ENCODE measurements at regions not wholly inside any gene's neighbourhood (a gene's known extent, or its start where the extent isn't known, plus 50 kb on each side); places are given as distances from the start of the nearest gene placed in this dataset.

GRCh38 chr22:49372530-49373288 is 455.0 kb downstream of the BRD1 start:
- DNase-seq (ENCODE audit: low read depth in 2 of 2) = peak in 1 of 2 donors; percentile 42

GRCh38 chr22:49372111-49372529 is 455.6 kb downstream of the BRD1 start:
- DNase-seq (ENCODE audit: low read depth in 2 of 2) = no peak

- DNase-seq (ENCODE audit: low read depth in 2 of 2) = no peak
Measured at GRCh38 chr22:49371325-49372110, 456.2 kb downstream of the BRD1 start.

- no peak for DNase-seq (ENCODE audit: low read depth in 2 of 2)
Measured at GRCh38 chr22:49370627-49371301, 456.9 kb downstream of the BRD1 start.

GRCh38 chr22:49369726-49370626 is 457.7 kb downstream of the BRD1 start:
- no peak for DNase-seq (ENCODE audit: low read depth in 2 of 2)

GRCh38 chr22:49368976-49369725 is 458.5 kb downstream of the BRD1 start:
- DNase-seq (ENCODE audit: low read depth in 2 of 2) = peak in 1 of 2 donors; percentile 8

GRCh38 chr22:49368221-49368975 is 459.3 kb downstream of the BRD1 start:
- DNase-seq (ENCODE audit: low read depth in 2 of 2) = no peak

GRCh38 chr22:49367041-49367697 is 460.5 kb downstream of the BRD1 start:
- no peak for DNase-seq (ENCODE audit: low read depth in 2 of 2)

GRCh38 chr22:49366437-49366836 is 461.2 kb downstream of the BRD1 start:
- no peak for DNase-seq (ENCODE audit: low read depth in 2 of 2)

GRCh38 chr22:49365910-49366309 is 461.8 kb downstream of the BRD1 start:
- DNase-seq (ENCODE audit: low read depth in 2 of 2) = no peak

GRCh38 chr22:49365191-49365837 is 462.4 kb downstream of the BRD1 start:
- no peak for DNase-seq (ENCODE audit: low read depth in 2 of 2)

GRCh38 chr22:49364398-49364797 is 463.3 kb downstream of the BRD1 start:
- DNase-seq (ENCODE audit: low read depth in 2 of 2) = no peak

- no peak for DNase-seq (ENCODE audit: low read depth in 2 of 2)
Measured at GRCh38 chr22:49363526-49364230, 464.0 kb downstream of the BRD1 start.

GRCh38 chr22:49362211-49362839 is 465.3 kb downstream of the BRD1 start:
- no peak for DNase-seq (ENCODE audit: low read depth in 2 of 2)

GRCh38 chr22:49361164-49361563 is 466.5 kb downstream of the BRD1 start:
- no peak for DNase-seq (ENCODE audit: low read depth in 2 of 2)

- DNase-seq (ENCODE audit: low read depth in 2 of 2) = no peak
Measured at GRCh38 chr22:49360746-49361145, 466.9 kb downstream of the BRD1 start.

GRCh38 chr22:49359076-49359475 is 468.6 kb downstream of the BRD1 start:
- DNase-seq (ENCODE audit: low read depth in 2 of 2) = no peak
